Stimulated activated CD4-positive, alpha-beta T cell treated with anti-CD3 and anti-CD28 coated beads, Interleukin-4, amount 100 ng/mL, for 24 hours (primary cell): ENCODE measurements at regions not wholly inside any gene's neighbourhood (a gene's known extent, or its start where the extent isn't known, plus 50 kb on each side); places are given as distances from the start of the nearest gene placed in this dataset.
"Not testable (repeated sequence)": the region's sequence is repeated elsewhere in the genome, so short reads cannot be mapped to it uniquely, and the experiment has no call there.

Experiments
- DNase-seq: peaks from one replicate; pipeline ENCODE4 v3.0.0-alpha.2; 2020

GRCh38 chr18:22044474-22045220 lies 124.7 kb upstream of the GATA6 start:
- no peak for DNase-seq

GRCh38 chr18:22045221-22045918 lies 124.0 kb upstream of the GATA6 start:
- no peak for DNase-seq

- DNase-seq = no peak
These were observed 122.9 kb upstream of the GATA6 start for GRCh38 chr18:22046473-22046872.

- DNase-seq = no peak
These were observed 121.9 kb upstream of the GATA6 start for GRCh38 chr18:22047485-22047884.

- no peak for DNase-seq
These were observed 121.2 kb upstream of the GATA6 start for GRCh38 chr18:22048221-22048620.

GRCh38 chr18:22048932-22049615 lies 120.3 kb upstream of the GATA6 start:
- DNase-seq = no peak

GRCh38 chr18:22052405-22053105 lies 116.8 kb upstream of the GATA6 start:
- DNase-seq = no peak

GRCh38 chr18:22055466-22056238 lies 113.7 kb upstream of the GATA6 start:
- no peak for DNase-seq

- no peak for DNase-seq
These were observed 112.4 kb upstream of the GATA6 start for GRCh38 chr18:22056950-22057349.

- DNase-seq = no peak
These were observed 111.4 kb upstream of the GATA6 start for GRCh38 chr18:22057908-22058527.

- DNase-seq = no peak
These were observed 109.0 kb upstream of the GATA6 start for GRCh38 chr18:22060361-22060760.

GRCh38 chr18:22063102-22063501 lies 106.3 kb upstream of the GATA6 start:
- no peak for DNase-seq

- DNase-seq = no peak
These were observed 105.7 kb upstream of the GATA6 start for GRCh38 chr18:22063672-22064071.

- DNase-seq = no peak
These were observed 104.8 kb upstream of the GATA6 start for GRCh38 chr18:22064581-22064980.

GRCh38 chr18:22065311-22065710 lies 104.1 kb upstream of the GATA6 start:
- no peak for DNase-seq

GRCh38 chr18:22066083-22066485 lies 103.3 kb upstream of the GATA6 start:
- no peak for DNase-seq

GRCh38 chr18:22067109-22067508 lies 102.3 kb upstream of the GATA6 start:
- no peak for DNase-seq

- DNase-seq = no peak
These were observed 101.7 kb upstream of the GATA6 start for GRCh38 chr18:22067682-22068081.

- DNase-seq = not testable (repeated sequence)
These were observed 100.6 kb upstream of the GATA6 start for GRCh38 chr18:22068784-22069183.

GRCh38 chr18:22069916-22070315 lies 99.5 kb upstream of the GATA6 start:
- no peak for DNase-seq

GRCh38 chr18:22073411-22073810 lies 96.0 kb upstream of the GATA6 start:
- DNase-seq = no peak
